NCI-H345 treated with DMSO at 0.1 percent for 48 hours (cell line): ENCODE measurements at regions not wholly inside any gene's neighbourhood (a gene's known extent, or its start where the extent isn't known, plus 50 kb on each side); places are given as distances from the start of the nearest gene placed in this dataset.

Experiments used
- DNase-seq: peaks from one replicate; lab custom pipeline; 2025; ENCODE audit not compliant: unreplicated experiment; lab: John Stamatoyannopoulos, UW

DNA sequence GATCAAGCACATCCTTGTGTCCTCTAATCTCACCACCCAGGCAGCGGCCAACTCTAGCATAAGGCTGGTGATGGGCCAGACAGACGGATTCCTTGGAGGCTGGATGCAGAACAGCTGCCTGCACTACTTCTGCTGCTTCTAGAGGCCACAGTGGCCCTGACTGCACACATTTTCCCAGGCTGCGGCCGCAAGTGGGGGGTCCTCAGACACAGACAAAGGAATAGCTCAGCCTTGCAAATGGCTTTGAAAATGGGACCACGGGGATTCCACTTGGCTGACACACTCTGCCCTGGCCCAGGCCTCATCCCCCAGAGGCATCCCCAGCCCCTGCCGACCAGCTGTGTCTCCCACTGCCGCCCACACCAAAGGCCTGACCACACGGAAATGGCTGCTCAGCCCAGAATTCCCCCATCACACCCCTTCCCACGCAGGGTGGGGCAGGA is 540.8 kb downstream of the BNC2 start:
- DNase-seq, result no peak

DNA sequence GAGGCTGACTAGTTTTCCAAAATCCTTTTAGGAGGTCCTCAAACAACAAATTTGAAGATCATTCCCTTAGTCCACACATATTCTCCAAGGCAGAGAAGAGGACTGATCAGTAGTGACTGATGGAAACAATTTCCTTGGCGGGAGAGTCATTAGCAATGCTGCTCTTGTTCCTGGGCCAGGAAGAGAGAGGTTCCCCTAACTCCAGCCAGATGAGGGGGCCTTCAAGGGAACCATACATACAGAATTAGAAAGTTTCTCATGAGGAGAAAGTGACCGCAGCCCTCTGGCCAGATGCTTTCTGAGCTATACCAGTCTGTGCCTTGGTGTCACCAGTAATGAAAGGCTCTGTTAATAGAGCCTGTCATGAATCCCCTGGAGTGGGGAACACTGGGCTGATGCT is 539.4 kb downstream of the BNC2 start:
- no peak for DNase-seq

GRCh38 chr9:16331527-16331926 is 538.9 kb downstream of the BNC2 start:
- DNase-seq, result no peak

- DNase-seq, result no peak
Measured at GRCh38 chr9:16333691-16334090, 536.8 kb downstream of the BNC2 start.

GRCh38 chr9:16335788-16336580 is 534.5 kb downstream of the BNC2 start:
- DNase-seq, result no peak

DNA sequence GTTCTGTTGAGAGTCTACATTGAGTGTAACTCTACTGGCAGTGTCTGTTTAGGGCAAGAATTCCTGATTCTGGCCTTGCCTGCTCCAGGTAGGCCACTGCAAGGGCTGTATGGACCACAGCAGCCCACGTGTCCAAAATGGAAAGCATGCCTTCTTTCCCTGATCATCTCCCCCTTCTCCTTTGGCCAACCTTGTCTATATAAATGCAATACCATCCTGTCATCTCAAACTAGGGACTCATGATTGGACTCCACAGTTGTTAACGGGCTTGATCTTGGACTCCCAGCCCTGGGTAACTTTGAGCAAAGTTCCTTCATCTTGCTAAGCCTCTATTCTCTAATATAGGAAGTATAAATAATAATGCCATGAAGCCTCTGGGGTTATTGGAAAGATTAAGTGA is 533.6 kb downstream of the BNC2 start:
- no peak for DNase-seq

DNA sequence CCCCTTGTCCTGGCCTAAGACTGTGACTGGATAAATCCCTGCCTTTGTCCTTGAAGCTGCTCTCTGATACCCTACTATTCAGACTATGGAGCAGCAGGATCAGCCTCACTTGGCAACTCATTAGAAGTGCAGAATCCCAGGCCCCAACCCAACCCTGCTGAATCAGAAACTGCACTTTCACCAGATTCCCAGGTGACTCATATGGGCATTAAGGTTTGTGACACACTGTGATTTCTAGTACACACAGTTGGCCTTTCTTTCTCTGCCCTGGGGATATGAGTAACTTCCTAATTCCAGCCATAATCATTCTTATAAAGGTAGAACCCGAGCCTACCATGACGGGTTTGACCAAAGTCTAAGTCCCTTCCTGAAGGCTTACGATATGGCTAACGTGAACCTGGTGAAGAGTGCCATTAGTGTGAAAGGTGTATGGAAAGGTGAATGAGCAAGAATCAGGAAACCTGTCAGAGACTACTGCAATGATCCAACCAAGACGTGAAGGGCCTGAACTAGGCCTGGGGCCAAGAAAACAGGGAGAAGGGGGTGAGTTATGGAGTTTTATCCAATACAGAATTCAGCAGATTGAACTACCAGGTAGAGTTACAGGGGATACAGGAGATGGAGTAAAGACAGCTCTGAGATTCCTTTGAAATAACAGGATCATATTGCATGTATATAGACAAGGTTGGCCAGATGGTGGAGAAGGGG is 533.0 kb downstream of the BNC2 start:
- DNase-seq, result no peak

GRCh38 chr9:16341177-16341576 is 529.3 kb downstream of the BNC2 start:
- no peak for DNase-seq

GRCh38 chr9:16342246-16343020 is 528.0 kb downstream of the BNC2 start:
- no peak for DNase-seq

DNA sequence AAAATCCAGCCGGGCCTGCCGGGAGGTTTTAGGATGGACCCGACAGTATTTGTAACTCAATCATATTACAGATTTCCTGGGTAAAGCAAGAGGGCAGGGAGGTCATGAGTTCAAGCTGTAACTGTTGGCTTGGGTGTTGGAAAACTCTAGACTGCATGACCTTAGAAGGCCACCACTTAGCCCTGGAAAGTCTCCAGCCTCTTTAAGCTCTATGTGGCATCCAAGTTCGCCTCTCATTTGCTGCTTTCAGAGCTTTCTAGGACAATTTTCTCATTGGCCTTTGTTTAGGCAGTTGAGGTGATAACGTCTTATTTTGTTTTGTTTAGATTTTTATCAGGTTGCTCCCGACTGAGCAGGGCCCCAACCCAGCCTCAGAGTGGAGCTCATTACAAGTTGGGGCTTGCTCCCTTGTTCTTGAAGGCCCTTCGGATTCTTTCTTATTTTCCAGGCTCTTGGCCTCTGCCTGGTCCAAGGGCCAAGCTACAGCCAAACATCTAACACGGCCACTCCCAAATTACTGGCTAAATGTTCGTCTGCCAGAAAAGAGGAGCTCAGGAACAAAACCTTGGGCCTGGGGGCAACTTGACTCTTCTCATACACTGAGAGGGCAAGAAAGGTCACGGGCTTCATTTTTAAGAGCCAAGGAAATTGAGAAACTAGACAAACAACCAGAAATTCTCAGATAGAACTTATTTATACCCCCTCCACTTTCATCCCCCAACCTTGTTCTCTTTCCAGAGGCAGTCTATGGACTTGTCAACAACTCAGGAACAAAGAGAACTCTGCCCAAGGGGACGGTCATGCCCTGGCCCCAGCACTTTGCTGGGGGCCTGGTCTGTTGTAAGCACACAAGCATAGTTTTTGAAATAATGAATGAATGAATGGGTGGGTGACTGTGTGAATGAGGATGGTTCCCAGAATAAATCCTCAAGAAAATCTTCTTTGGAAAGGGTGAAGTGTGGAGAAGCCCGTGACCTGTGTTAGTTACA is 526.9 kb downstream of the BNC2 start:
- DNase-seq, result no peak

DNA sequence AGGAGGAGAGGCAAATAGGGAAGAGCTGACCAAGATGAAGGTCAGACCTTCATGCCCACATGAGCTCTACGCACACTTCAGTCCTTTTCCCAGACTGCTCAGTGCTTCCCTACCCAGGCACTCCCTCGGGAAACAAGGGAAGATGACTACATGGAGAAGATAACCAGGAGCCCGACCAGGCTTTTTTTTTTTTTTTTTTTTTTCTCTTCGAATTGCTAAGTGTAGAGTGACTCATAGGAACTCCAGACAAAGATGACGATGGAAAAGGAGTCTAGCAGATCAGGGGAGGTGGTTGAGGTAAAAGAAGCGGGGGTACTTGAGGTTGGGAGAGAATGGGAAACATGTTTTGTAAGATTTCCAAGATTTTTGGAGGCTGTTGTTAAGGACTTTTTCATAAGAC is 526.1 kb downstream of the BNC2 start:
- DNase-seq, result no peak

DNA sequence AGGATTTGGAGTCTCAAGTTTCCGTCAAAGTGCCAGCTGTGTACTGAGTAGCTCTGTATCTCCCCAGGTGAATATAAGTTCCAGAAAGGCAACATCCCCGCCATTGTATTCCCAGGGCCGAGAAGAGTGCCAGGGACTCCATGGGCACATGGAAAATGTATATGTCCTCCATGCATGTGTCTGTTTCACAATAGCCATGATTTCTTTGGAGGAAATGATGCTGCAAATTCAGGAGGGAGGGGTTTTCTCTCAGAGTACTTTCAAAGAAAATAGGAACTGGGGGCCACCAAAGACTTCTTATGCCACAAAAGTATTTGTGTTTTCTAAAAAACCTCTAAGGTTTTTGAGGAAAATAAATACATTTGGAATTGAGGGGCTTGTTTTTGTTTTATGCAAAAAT is 524.6 kb downstream of the BNC2 start:
- DNase-seq, result no peak

DNA sequence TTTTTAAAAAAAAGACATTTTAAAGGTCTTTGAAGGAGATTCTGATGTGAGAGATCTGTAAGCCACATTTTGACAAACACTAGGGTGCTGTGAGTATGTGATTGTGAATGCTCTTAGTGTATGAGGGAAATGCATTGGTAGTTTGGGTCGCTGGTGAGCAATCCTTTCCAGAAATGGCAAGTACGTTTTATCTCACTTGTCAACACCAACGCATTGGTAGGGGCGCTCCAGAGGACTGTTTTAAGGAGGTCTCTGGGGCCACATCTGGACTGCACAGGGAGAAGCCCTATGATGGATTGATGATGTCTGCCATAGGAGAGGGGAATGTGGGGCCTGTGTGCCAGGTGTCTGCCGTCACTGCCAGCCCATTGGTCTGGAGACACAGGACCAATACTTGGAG is 522.6 kb downstream of the BNC2 start:
- no peak for DNase-seq

GRCh38 chr9:16348531-16348930 is 521.9 kb downstream of the BNC2 start:
- no peak for DNase-seq

- DNase-seq, result no peak
Measured at GRCh38 chr9:16352251-16352650, 518.2 kb downstream of the BNC2 start.

DNA sequence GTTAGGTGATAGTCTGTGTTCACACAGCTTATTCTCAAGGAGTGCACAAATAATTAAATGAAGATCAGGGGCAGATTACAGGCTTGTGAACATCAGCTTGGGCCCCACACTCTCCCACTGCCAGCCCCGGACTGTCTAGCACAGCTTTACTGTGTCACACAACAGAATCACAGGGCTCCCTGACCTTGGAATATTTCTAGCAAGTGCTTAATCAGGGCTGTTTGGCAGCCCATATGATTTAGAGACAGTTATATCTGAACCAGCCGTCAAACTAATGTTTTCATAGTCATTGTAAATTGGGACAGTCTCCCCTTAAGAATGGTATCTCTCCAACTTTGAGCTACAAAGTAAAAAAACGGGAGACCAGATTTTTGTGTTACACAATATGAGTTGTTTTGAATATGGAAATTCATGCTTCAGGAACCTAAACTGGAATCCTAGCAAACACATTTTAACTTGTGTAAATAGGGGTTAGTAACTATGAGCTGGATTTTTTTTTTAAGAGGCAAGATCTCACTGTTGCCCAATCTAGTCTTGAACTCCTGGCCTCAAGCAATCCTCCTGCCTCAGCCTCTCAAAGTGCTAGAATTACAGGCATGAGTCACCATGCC is 517.6 kb downstream of the BNC2 start:
- DNase-seq, result no peak

GRCh38 chr9:16356196-16356765 is 514.2 kb downstream of the BNC2 start:
- no peak for DNase-seq

- no peak for DNase-seq
Measured at GRCh38 chr9:16357828-16358227, 512.6 kb downstream of the BNC2 start.

DNA sequence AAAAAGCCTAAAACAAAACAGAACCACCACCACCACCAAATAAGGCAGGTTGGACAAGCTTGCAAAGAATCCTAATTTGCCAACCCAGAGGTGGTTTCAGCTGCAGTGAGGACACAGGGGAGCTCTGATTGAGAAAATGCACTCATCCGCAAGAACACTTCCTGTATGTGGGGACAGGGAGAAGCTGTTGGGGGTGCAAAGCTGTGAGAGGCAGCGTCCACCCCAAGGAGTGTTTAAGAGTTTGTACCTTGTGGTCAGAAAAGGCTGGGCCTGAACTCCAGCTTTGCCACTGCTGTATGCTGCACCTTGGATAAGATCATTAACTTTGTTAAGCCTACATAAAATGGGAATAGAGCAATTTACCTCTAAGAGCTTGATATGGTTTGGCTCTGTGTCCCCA is 511.7 kb downstream of the BNC2 start:
- no peak for DNase-seq
